H9 (cell line): ENCODE measurements at regions not wholly inside any gene's neighbourhood (a gene's known extent, or its start where the extent isn't known, plus 50 kb on each side); places are given as distances from the start of the nearest gene placed in this dataset.

ENCODE experiments used
- DNase-seq: peaks from one replicate; pipeline ENCODE4 v3.0.0-alpha.2; 2017
- H2AFZ ChIP-seq: one replicate; pipeline ENCODE4 v1.6.1; 2013; ENCODE audit warnings: mild to moderate bottlenecking, low read length, control low read depth, moderate library complexity
- H2AK5ac ChIP-seq: 2 replicates; pipeline ENCODE4 v1.6.1; 2013; ENCODE audit warnings: low read length, control low read depth, mixed read lengths; ENCODE audit not compliant: insufficient read length
- H2BK120ac ChIP-seq: one replicate; pipeline ENCODE4 v1.6.1; 2013; ENCODE audit warnings: low read depth, mild to moderate bottlenecking, low read length, control low read depth, inconsistent platforms; ENCODE audit not compliant: poor library complexity, severe bottlenecking
- H2BK12ac ChIP-seq: 2 replicates; pipeline ENCODE4 v1.6.1; 2013; ENCODE audit warnings: low read length, control low read depth, mixed read lengths, low read depth; ENCODE audit not compliant: insufficient read length
- H2BK15ac ChIP-seq: 2 replicates; pipeline ENCODE4 v1.6.1; 2013; ENCODE audit warnings: low read depth, low read length, control low read depth
- H2BK20ac ChIP-seq: one replicate; pipeline ENCODE4 v1.6.1; 2013; ENCODE audit warnings: low read depth, mild to moderate bottlenecking, low read length, control low read depth, inconsistent platforms; ENCODE audit not compliant: poor library complexity, severe bottlenecking
- H2BK5ac ChIP-seq: 2 replicates; pipeline ENCODE4 v1.6.1; 2013; ENCODE audit warnings: low read length, control low read depth, mixed read lengths; ENCODE audit not compliant: insufficient read length
- H3K14ac ChIP-seq: 2 replicates; pipeline ENCODE4 v1.6.1; 2013; ENCODE audit warnings: low read length, control low read depth; ENCODE audit not compliant: insufficient read depth
- H3K18ac ChIP-seq: 2 replicates; pipeline ENCODE4 v1.6.1; 2013; ENCODE audit warnings: low read depth, mild to moderate bottlenecking, mixed read lengths, low read length, control low read depth; ENCODE audit not compliant: insufficient read length
- H3K23ac ChIP-seq: 2 replicates; pipeline ENCODE4 v1.6.1; 2013; ENCODE audit warnings: low read length, control low read depth, mixed read lengths, low read depth; ENCODE audit not compliant: insufficient read length
- H3K23me2 ChIP-seq: 2 replicates; pipeline ENCODE4 v1.6.1; 2013; ENCODE audit warnings: low read depth, mild to moderate bottlenecking, mixed read lengths, low read length, control low read depth; ENCODE audit not compliant: insufficient read length, poor library complexity, severe bottlenecking
- H3K27ac ChIP-seq: 2 replicates; pipeline ENCODE4 v1.5.1; 2013; ENCODE audit warnings: low read length, control low read depth, mixed read lengths, low read depth; ENCODE audit not compliant: insufficient read length
- H3K27me3 ChIP-seq: 2 replicates; pipeline ENCODE4 v1.6.1; 2013; ENCODE audit warnings: low read length, control low read depth, inconsistent platforms; ENCODE audit not compliant: insufficient read depth
- H3K4ac ChIP-seq: 2 replicates; pipeline ENCODE4 v1.6.1; 2013; ENCODE audit warnings: low read depth, mild to moderate bottlenecking, control low read depth, inconsistent platforms, low read length, moderate library complexity
- H3K4me1 ChIP-seq: 2 replicates; pipeline ENCODE4 v1.6.1; 2013; ENCODE audit warnings: low read length, control low read depth, inconsistent platforms; ENCODE audit not compliant: insufficient read depth
- H3K4me2 ChIP-seq: 2 replicates; pipeline ENCODE4 v1.6.1; 2013; ENCODE audit warnings: low read length, control low read depth, mixed read lengths; ENCODE audit not compliant: insufficient read length, insufficient read depth
- H3K56ac ChIP-seq: 2 replicates; pipeline ENCODE4 v1.6.1; 2013; ENCODE audit warnings: low read depth, mild to moderate bottlenecking, mixed read lengths, low read length, control low read depth; ENCODE audit not compliant: insufficient read length
- H3K79me1 ChIP-seq: 2 replicates; pipeline ENCODE4 v1.6.1; 2013; ENCODE audit warnings: low read depth, mild to moderate bottlenecking, moderate library complexity, low read length, control low read depth, inconsistent platforms; ENCODE audit not compliant: insufficient read depth, poor library complexity, severe bottlenecking
- H3K79me2 ChIP-seq: 2 replicates; pipeline ENCODE4 v1.6.1; 2013; ENCODE audit warnings: low read length, control low read depth, inconsistent platforms; ENCODE audit not compliant: insufficient read depth
- H3K9ac ChIP-seq: 2 replicates; pipeline ENCODE4 v1.6.1; 2013; ENCODE audit warnings: low read length, control low read depth, mixed read lengths; ENCODE audit not compliant: insufficient read length; ENCODE audit errors: extremely low read depth
- H3K9me3 ChIP-seq: one replicate; pipeline ENCODE4 v1.6.1; 2013; ENCODE audit warnings: low read depth, low read length, inconsistent platforms; ENCODE audit not compliant: control insufficient read depth
- H3T11ph ChIP-seq: one replicate; pipeline ENCODE4 v1.6.1; 2013; ENCODE audit warnings: mild to moderate bottlenecking, low read length, control low read depth, inconsistent platforms
- H4K20me1 ChIP-seq: one replicate; pipeline ENCODE4 v1.6.1; 2013; ENCODE audit not compliant: control insufficient read depth, insufficient read length, insufficient read depth
- H4K5ac ChIP-seq: 2 replicates; pipeline ENCODE4 v1.6.1; 2013; ENCODE audit warnings: low read depth, mild to moderate bottlenecking, mixed read lengths, low read length, control low read depth; ENCODE audit not compliant: insufficient read length
- H4K8ac ChIP-seq: replicated peaks from 2 replicates; pipeline ENCODE4 v1.6.1; 2013; ENCODE audit warnings: low read length, control low read depth, mixed read lengths, low read depth; ENCODE audit not compliant: insufficient read length
- H4K91ac ChIP-seq: 2 replicates; pipeline ENCODE4 v1.6.1; 2013; ENCODE audit warnings: low read depth, mild to moderate bottlenecking, moderate library complexity, mixed read lengths, low read length, control low read depth; ENCODE audit not compliant: insufficient read length
- H3K27ac Mint-ChIP-seq, 3 experiments: 2 replicates in 2 of 3; 3 replicates in 1 of 3; pipeline ENCODE4 v1.8.0; 2020 to 2021; ENCODE audit warnings: mixed read lengths in 3 of 3, mild to moderate bottlenecking in 1 of 3, moderate library complexity in 1 of 3
- H3K27me3 Mint-ChIP-seq: 2 replicates; pipeline ENCODE4 v1.8.0; 2021; ENCODE audit warnings: low read depth, mild to moderate bottlenecking, moderate library complexity, mixed read lengths
- H3K36me3 Mint-ChIP-seq, 3 experiments: 2 replicates in 2 of 3; 3 replicates in 1 of 3; pipeline ENCODE4 v1.8.0; 2020 to 2021; ENCODE audit warnings: low read depth in 3 of 3, mixed read lengths in 3 of 3; ENCODE audit not compliant: insufficient read depth in 1 of 3
- H3K4me1 Mint-ChIP-seq, 2 experiments: 2 replicates each; pipeline ENCODE4 v1.8.0; 2020; ENCODE audit warnings: mixed read lengths in 2 of 2
- H3K4me3 Mint-ChIP-seq, 2 experiments: 2 replicates in 1 of 2; 3 replicates in 1 of 2; pipeline ENCODE4 v1.8.0; 2020 to 2021; ENCODE audit warnings: mild to moderate bottlenecking in 2 of 2, mixed read lengths in 2 of 2, moderate library complexity in 1 of 2
- H3K9me3 Mint-ChIP-seq, 2 experiments: 2 replicates in 1 of 2; 3 replicates in 1 of 2; pipeline ENCODE4 v1.8.0; 2020; ENCODE audit warnings: mild to moderate bottlenecking in 2 of 2, mixed read lengths in 2 of 2, moderate library complexity in 1 of 2
- CTCF ChIP-seq: fragments of 200-600 bp; sonication (generic); conservative IDR thresholded peaks from 3 replicates; pipeline ENCODE4 v1.8.0; 2021; ENCODE audit warnings: antibody characterized with exemption, mild to moderate bottlenecking

- no peaks in the 10 kb centered on the region for H3K27me3 Mint-ChIP-seq
- Histone ChIP-seq H2BK15ac (no peak overlapping the region), H2BK5ac (no peak overlapping the region), H2BK120ac (no peak overlapping the region), H3K14ac (no peak overlapping the region), H3K79me1 (no peaks in the 10 kb centered on the region), H3K23me2 (no peaks in the 10 kb centered on the region), H2BK12ac (no peak overlapping the region), H2AK5ac (no peak overlapping the region), H2BK20ac (no peak overlapping the region), H3K56ac (no peak overlapping the region), H2AFZ (no peak overlapping the region), H3K4ac (no peak overlapping the region), H4K8ac (no peak overlapping the region), H3K23ac (no peak overlapping the region), H3K27ac (no peak overlapping the region), H4K5ac (no peak overlapping the region), H3K27me3 (no peaks in the 10 kb centered on the region), H3K9ac (no peak overlapping the region), H4K91ac (no peak overlapping the region), H3K79me2 (no peaks in the 10 kb centered on the region), H3T11ph (no peak overlapping the region), H3K18ac (no peak overlapping the region), H4K20me1 (no peaks in the 10 kb centered on the region), H3K9me3 (no peaks in the 10 kb centered on the region), H3K4me1 (no peaks in the 10 kb centered on the region; the same call in 1 of the 2 replicates), H3K4me2 (no peak overlapping the region)
- DNase-seq, result no peak
- no peaks in the 10 kb centered on the region; a peak in 2 of 5 replicates for H3K9me3 Mint-ChIP-seq
- H3K4me1 Mint-ChIP-seq, result peaks cover 23 to 31% of the 10 kb centered on the region in 2 experiments
- H3K4me3 Mint-ChIP-seq, result no peak overlapping the region
- H3K36me3 Mint-ChIP-seq, result peaks cover 0 to 3% (median 2%) of the 10 kb centered on the region in 3 experiments; a peak in 2 of 7 replicates
- peak overlapping the region in 2 of 3 experiments; percentile 26 to 45; a peak in 5 of 7 replicates for H3K27ac Mint-ChIP-seq
- TF ChIP-seq CTCF, result no peak
These were observed 163.7 kb downstream of the CDC14C start for GRCh38 chr7:49088017-49088416.
